PC-9 (cell line): ENCODE measurements at regions not wholly inside any gene's neighbourhood (a gene's known extent, or its start where the extent isn't known, plus 50 kb on each side); places are given as distances from the start of the nearest gene placed in this dataset.

Experiments
- BruUV-seq: library from RNA; stranded (reverse); fragments of 400-500 nt; replicated peaks from 2 replicates; lab custom pipeline; 2021; lab: Mats Ljungman, UMichigan
- CTCF ChIA-PET: fragments of 300-600 bp; sonication (Branson Sonifier 250); formaldehyde crosslinking; loops from one replicate; lab custom pipeline; 2022; ENCODE audit warnings: antibody characterized with exemption; lab: Charles Lee
- POLR2A ChIA-PET: fragments of 300-600 bp; sonication (Branson Sonifier 250); formaldehyde crosslinking; loops from one replicate; lab custom pipeline; 2022; ENCODE audit warnings: antibody characterized with exemption; ENCODE audit not compliant: unreplicated experiment; lab: Charles Lee
- DNase-seq, 2 experiments: peaks; one replicate each; pipeline versions ENCODE4 v3.0.0 to v3.0.0-alpha.2; 2015 to 2022; ENCODE audit warnings: mixed read lengths in 1 of 2
- H2AFZ ChIP-seq: fragments of 200-600 bp; sonication (generic); 2 replicates; pipeline ENCODE4 v1.8.1; 2017; ENCODE audit warnings: antibody characterized with exemption
- H3F3A ChIP-seq: fragments of 200-600 bp; sonication (generic); 2 replicates; pipeline ENCODE4 v1.8.1; 2017; ENCODE audit warnings: antibody characterized with exemption, mild to moderate bottlenecking, low read depth; ENCODE audit not compliant: insufficient read depth
- H3K27ac ChIP-seq: fragments of 200-600 bp; sonication (generic); 2 replicates; pipeline ENCODE4 v1.6.1; 2016; ENCODE audit warnings: mixed run types
- H3K27me3 ChIP-seq: fragments of 200-600 bp; sonication (generic); 2 replicates; pipeline ENCODE4 v1.6.1; 2016; ENCODE audit warnings: low read depth, mixed run types; ENCODE audit not compliant: insufficient read depth
- H3K36me3 ChIP-seq: fragments of 200-600 bp; sonication (generic); 2 replicates; pipeline ENCODE4 v1.6.1; 2016; ENCODE audit warnings: low read depth, mixed run types
- H3K4me1 ChIP-seq: fragments of 200-600 bp; sonication (generic); replicated peaks from 2 replicates; pipeline ENCODE4 v1.6.1; 2016; ENCODE audit warnings: mixed run types; ENCODE audit not compliant: insufficient read depth
- H3K4me2 ChIP-seq: fragments of 200-600 bp; sonication (generic); 2 replicates; pipeline ENCODE4 v1.6.1; 2017; ENCODE audit warnings: mixed run types
- H3K4me3 ChIP-seq: fragments of 200-600 bp; sonication (generic); 2 replicates; pipeline ENCODE4 v1.6.1; 2016; ENCODE audit warnings: mixed run types
- H3K79me2 ChIP-seq: fragments of 200-600 bp; sonication (generic); 2 replicates; pipeline ENCODE4 v1.6.1; 2017; ENCODE audit warnings: low read depth, mixed run types
- H3K9me2 ChIP-seq: fragments of 200-600 bp; sonication (generic); 2 replicates; pipeline ENCODE4 v1.8.1; 2017; ENCODE audit warnings: mild to moderate bottlenecking; ENCODE audit not compliant: insufficient read depth
- H3K9me3 ChIP-seq: fragments of 200-600 bp; sonication (generic); 2 replicates; pipeline ENCODE4 v1.8.1; 2016; ENCODE audit warnings: low read depth; ENCODE audit not compliant: insufficient read depth
- H4K20me1 ChIP-seq: fragments of 200-600 bp; sonication (generic); 2 replicates; pipeline ENCODE4 v1.8.1; 2017; ENCODE audit not compliant: insufficient read depth
- CTCF ChIP-seq: fragments of 200-600 bp; sonication (generic); conservative IDR thresholded peaks from 2 replicates; pipeline ENCODE4 v1.6.1; 2017; ENCODE audit warnings: mixed run types, antibody characterized with exemption, mild to moderate bottlenecking, moderate library complexity
- EZH2 ChIP-seq: fragments of 200-600 bp; sonication (generic); IDR thresholded peaks from 2 replicates; pipeline ENCODE4 v1.8.0; 2017; ENCODE audit warnings: antibody characterized with exemption, low read depth
- intact Hi-C: fragments of 100-400 bp; cut with micrococcal nuclease; formaldehyde crosslinking; loops from one replicate; pipeline ENCODE4 v1.10.0; 2022; ENCODE audit not compliant: unreplicated experiment

GRCh38 chrX:16474511-16474910, 175.4 kb upstream of the S100G start:
- no TSS peak for BruUV-seq
- no peak for DNase-seq
- Histone ChIP-seq H3F3A (no peaks in the 10 kb centered on the region), H3K27ac (no peak overlapping the region), H3K4me1 (peaks cover 7% of the 10 kb centered on the region), H3K79me2 (no peaks in the 10 kb centered on the region), H2AFZ (no peak overlapping the region), H3K4me2 (no peak overlapping the region), H3K9me3 (no peaks in the 10 kb centered on the region), H3K27me3 (no peaks in the 10 kb centered on the region), H3K9me2 (no peaks in the 10 kb centered on the region), H3K36me3 (no peaks in the 10 kb centered on the region), H4K20me1 (no peaks in the 10 kb centered on the region), H3K4me3 (no peak overlapping the region)
- TF ChIP-seq EZH2 (no peak), CTCF (no peak)
- ChIA-PET CTCF (no interaction called here), POLR2A (no interaction called here)
- intact Hi-C loops, result no loop called here

GRCh38 chrX:16476009-16476408, 173.9 kb upstream of the S100G start:
- Histone ChIP-seq H3K4me3 (no peak overlapping the region), H3K4me1 (peaks cover 14% of the 10 kb centered on the region), H3K9me2 (no peaks in the 10 kb centered on the region), H3K36me3 (no peaks in the 10 kb centered on the region), H2AFZ (no peak overlapping the region), H3K27ac (no peak overlapping the region), H3K9me3 (no peaks in the 10 kb centered on the region), H3F3A (no peaks in the 10 kb centered on the region), H3K79me2 (no peaks in the 10 kb centered on the region), H3K27me3 (no peaks in the 10 kb centered on the region), H4K20me1 (no peaks in the 10 kb centered on the region), H3K4me2 (no peak overlapping the region)
- intact Hi-C loops, result no loop called here
- no TSS peak for BruUV-seq
- TF ChIP-seq CTCF, result no peak
- no peak for TF ChIP-seq EZH2
- ChIA-PET CTCF (no interaction called here), POLR2A (no interaction called here)
- no peak for DNase-seq

GRCh38 chrX:16476692-16477091, 173.3 kb upstream of the S100G start:
- intact Hi-C loops, result no loop called here
- no peaks in the 10 kb centered on the region for H3K9me2 ChIP-seq
- H3K4me1 ChIP-seq, result peaks cover 14% of the 10 kb centered on the region
- H3K9me3 ChIP-seq, result no peaks in the 10 kb centered on the region
- ChIA-PET CTCF (interaction anchor here (0.7 kb wide), 1 partner anchor 602 kb away, joined by 11 read pairs; no protein-coding TSS in a partner anchor), POLR2A (no interaction called here)
- H4K20me1 ChIP-seq, result no peaks in the 10 kb centered on the region
- no TSS peak for BruUV-seq
- no peak overlapping the region for H3K27ac ChIP-seq
- no peaks in the 10 kb centered on the region for H3F3A ChIP-seq
- H3K4me3 ChIP-seq, result no peak overlapping the region
- DNase-seq, result no peak
- TF ChIP-seq CTCF, result no peak
- TF ChIP-seq EZH2, result no peak
- H3K27me3 ChIP-seq, result no peaks in the 10 kb centered on the region
- H3K36me3 ChIP-seq, result no peaks in the 10 kb centered on the region
- no peak overlapping the region for H2AFZ ChIP-seq
- no peak overlapping the region for H3K4me2 ChIP-seq
- no peaks in the 10 kb centered on the region for H3K79me2 ChIP-seq
